ENCODE measurements at regions not wholly inside any gene's neighbourhood (a gene's known extent, or its start where the extent isn't known, plus 50 kb on each side); places are given as distances from the start of the nearest gene placed in this dataset.

DNA sequence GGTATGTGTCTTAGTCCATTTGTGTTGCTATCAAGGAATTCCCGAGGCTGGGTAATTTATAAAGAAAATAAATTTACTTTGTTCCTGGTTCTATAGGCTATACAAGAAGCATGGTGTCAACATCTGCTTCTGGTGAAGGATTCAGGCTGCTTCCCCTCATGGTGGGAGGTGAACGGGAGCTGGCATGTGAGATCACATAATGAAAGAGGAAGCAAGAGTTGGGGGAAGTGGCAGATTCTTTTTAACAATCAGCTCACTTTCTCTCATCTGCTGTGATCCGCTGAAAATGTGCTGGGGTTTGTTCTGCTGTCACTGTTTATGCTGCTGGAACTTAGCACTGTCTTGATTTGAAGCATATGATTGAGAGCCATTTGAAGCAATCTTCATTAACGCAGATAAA is 730.0 kb upstream of the SORCS1 start:
- POLR2A ChIA-PET = no interaction called here
- Mint-ChIP-seq H3K4me1 (ENCODE audit: low read depth) (no peaks in the 10 kb centered on the region), H3K27me3 (ENCODE audit: low read depth) (no peaks in the 10 kb centered on the region), H3K27ac (no peak overlapping the region), H3K4me3 (no peak overlapping the region), H3K36me3 (ENCODE audit: low read depth) (no peaks in the 10 kb centered on the region), H3K9me3 (ENCODE audit: insufficient read depth) (peaks cover 3% of the 10 kb centered on the region)
- CTCF ChIA-PET = interaction anchor here (0.7 kb wide), 1 partner anchor 48 kb away, joined by 3 read pairs; no protein-coding TSS in a partner anchor
- no peak for ATAC-seq
- no peak for DNase-seq

GRCh38 chr10:107889105-107889504 is 724.6 kb upstream of the SORCS1 start:
- no peak for DNase-seq
- no peaks in the 10 kb centered on the region for H3K9me3 Mint-ChIP-seq (ENCODE audit: insufficient read depth)
- no peaks in the 10 kb centered on the region for H3K27me3 Mint-ChIP-seq (ENCODE audit: low read depth)
- ChIA-PET CTCF (no interaction called here), POLR2A (no interaction called here)
- no peaks in the 10 kb centered on the region for H3K4me1 Mint-ChIP-seq (ENCODE audit: low read depth)
- no peak for ATAC-seq
- no peaks in the 10 kb centered on the region for H3K36me3 Mint-ChIP-seq (ENCODE audit: low read depth)
- no peak overlapping the region for H3K4me3 Mint-ChIP-seq
- no peak overlapping the region for H3K27ac Mint-ChIP-seq

DNA sequence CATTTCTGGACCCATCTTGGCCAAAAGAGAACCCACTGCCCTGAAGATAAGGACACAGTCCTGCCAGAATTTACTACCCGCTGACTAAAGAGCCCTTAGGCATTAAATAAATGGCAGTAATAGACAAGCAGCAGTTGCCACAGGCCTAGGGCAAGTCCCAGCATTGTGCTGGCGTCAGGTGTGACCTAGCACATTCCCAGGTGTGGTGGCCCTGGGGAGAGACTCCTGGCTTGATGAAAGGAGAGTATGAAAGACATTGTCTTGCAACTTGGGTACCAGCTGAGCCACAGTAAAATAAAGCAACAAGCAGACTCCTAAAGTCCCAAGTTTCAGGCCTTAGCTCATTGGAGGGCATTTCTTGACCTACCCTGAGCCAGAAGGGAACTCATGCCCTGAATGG is 715.7 kb upstream of the SORCS1 start:
- no peaks in the 10 kb centered on the region for H3K36me3 Mint-ChIP-seq (ENCODE audit: low read depth)
- no peaks in the 10 kb centered on the region for H3K27me3 Mint-ChIP-seq (ENCODE audit: low read depth)
- DNase-seq (no peak), ATAC-seq (no peak)
- no peak overlapping the region for H3K4me3 Mint-ChIP-seq
- H3K4me1 Mint-ChIP-seq (ENCODE audit: low read depth) = no peaks in the 10 kb centered on the region
- no peak overlapping the region for H3K27ac Mint-ChIP-seq
- H3K9me3 Mint-ChIP-seq (ENCODE audit: insufficient read depth) = peaks cover 6% of the 10 kb centered on the region
- CTCF ChIA-PET = no interaction called here
- POLR2A ChIA-PET = no interaction called here

- CTCF ChIA-PET = no interaction called here
- Mint-ChIP-seq H3K9me3 (ENCODE audit: insufficient read depth) (peaks cover 6% of the 10 kb centered on the region), H3K27ac (no peak overlapping the region), H3K27me3 (ENCODE audit: low read depth) (no peaks in the 10 kb centered on the region), H3K4me1 (ENCODE audit: low read depth) (no peaks in the 10 kb centered on the region), H3K36me3 (ENCODE audit: low read depth) (no peaks in the 10 kb centered on the region), H3K4me3 (no peak overlapping the region)
- POLR2A ChIA-PET = no interaction called here
- ATAC-seq (no peak), DNase-seq (no peak)
These were observed 708.5 kb upstream of the SORCS1 start for GRCh38 chr10:107873007-107873406.

GRCh38 chr10:107865691-107866090 is 701.2 kb upstream of the SORCS1 start:
- Mint-ChIP-seq H3K36me3 (ENCODE audit: low read depth) (no peaks in the 10 kb centered on the region), H3K9me3 (ENCODE audit: insufficient read depth) (no peaks in the 10 kb centered on the region), H3K27me3 (ENCODE audit: low read depth) (no peaks in the 10 kb centered on the region), H3K4me3 (no peak overlapping the region), H3K27ac (no peak overlapping the region), H3K4me1 (ENCODE audit: low read depth) (no peaks in the 10 kb centered on the region)
- ChIA-PET CTCF (no interaction called here), POLR2A (no interaction called here)
- DNase-seq (no peak), ATAC-seq (no peak)

DNA sequence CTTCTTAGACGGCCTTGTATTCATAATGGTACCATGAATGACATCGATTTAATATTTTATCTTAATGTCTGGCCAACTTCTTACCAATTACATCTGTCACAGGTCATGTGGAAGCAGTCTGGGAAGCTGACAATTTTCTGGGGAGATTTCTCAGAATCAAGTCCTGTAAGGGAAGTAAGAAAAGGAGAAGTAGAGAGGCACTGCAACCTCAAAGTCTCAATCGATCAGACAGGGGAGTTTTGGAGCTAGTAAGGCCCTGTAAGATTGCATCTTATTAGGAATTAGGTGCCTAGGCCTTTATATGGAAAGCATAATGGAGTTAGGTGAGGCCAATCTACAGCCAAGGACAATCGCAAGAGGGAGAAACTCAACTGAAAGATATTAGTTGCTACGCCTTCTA is 694.6 kb upstream of the SORCS1 start:
- ATAC-seq (no peak), DNase-seq (no peak)
- Mint-ChIP-seq H3K27ac (no peak overlapping the region), H3K4me1 (ENCODE audit: low read depth) (no peaks in the 10 kb centered on the region), H3K9me3 (ENCODE audit: insufficient read depth) (no peaks in the 10 kb centered on the region), H3K36me3 (ENCODE audit: low read depth) (no peaks in the 10 kb centered on the region), H3K27me3 (ENCODE audit: low read depth) (no peaks in the 10 kb centered on the region), H3K4me3 (no peak overlapping the region)
- ChIA-PET POLR2A (no interaction called here), CTCF (no interaction called here)

DNA sequence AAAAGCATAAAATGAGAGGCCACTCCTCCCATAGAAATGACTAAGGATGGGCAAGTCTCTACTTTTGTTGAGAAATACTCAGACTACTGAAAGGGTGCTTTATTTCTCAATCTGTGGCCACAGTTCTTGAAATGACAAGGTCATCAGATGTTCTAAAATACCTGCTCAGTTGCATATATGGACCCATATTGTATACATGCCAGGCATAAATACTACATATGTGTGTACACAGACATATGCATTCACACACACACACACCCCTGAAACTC is 691.5 kb upstream of the SORCS1 start:
- H3K9me3 Mint-ChIP-seq (ENCODE audit: insufficient read depth) = no peaks in the 10 kb centered on the region
- POLR2A ChIA-PET = no interaction called here
- H3K36me3 Mint-ChIP-seq (ENCODE audit: low read depth) = no peaks in the 10 kb centered on the region
- H3K27me3 Mint-ChIP-seq (ENCODE audit: low read depth) = no peaks in the 10 kb centered on the region
- DNase-seq (no peak), ATAC-seq (no peak)
- no peaks in the 10 kb centered on the region for H3K4me1 Mint-ChIP-seq (ENCODE audit: low read depth)
- CTCF ChIA-PET = no interaction called here
- H3K4me3 Mint-ChIP-seq = no peak overlapping the region
- no peak overlapping the region for H3K27ac Mint-ChIP-seq

DNA sequence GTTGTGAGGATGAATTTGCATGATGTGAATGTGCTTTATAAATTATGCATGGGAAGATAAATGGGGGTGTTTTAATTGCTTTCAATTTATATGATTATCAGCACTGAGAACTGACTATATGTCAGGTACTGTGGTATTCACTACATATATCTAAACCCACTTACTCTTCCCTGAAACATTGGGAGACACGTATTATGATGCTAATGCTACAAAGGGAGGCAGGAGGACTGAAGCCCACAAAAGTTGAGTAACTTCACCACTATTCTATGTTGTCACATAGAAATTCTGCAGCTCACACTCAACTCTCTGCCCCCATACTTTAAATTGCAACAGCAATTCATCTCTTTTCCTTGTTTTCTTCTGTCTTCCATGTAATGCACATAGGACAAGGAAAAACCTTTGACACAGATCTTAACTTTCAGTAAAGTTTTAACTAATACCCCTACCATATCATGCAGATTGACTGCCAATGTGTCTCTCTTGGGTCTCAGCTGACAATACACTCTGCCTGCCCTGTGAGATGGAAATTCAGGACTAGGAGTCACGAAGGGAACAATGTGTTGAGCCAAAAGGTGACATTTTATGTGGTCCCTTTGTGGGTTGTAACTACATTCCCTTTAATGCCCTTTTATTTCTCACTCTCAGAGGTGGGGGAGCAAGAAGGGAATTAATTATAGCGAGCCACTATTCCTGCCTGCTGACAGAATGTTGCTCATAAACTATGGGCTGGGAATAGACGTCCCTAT is 691.0 kb upstream of the SORCS1 start:
- Mint-ChIP-seq H3K27ac (no peak overlapping the region), H3K27me3 (ENCODE audit: low read depth) (no peaks in the 10 kb centered on the region), H3K4me1 (ENCODE audit: low read depth) (no peaks in the 10 kb centered on the region), H3K9me3 (ENCODE audit: insufficient read depth) (no peaks in the 10 kb centered on the region), H3K36me3 (ENCODE audit: low read depth) (no peaks in the 10 kb centered on the region), H3K4me3 (no peak overlapping the region)
- POLR2A ChIA-PET = no interaction called here
- CTCF ChIA-PET = no interaction called here
- DNase-seq (no peak), ATAC-seq (no peak)

- Mint-ChIP-seq H3K27me3 (ENCODE audit: low read depth) (no peaks in the 10 kb centered on the region), H3K9me3 (ENCODE audit: insufficient read depth) (no peaks in the 10 kb centered on the region), H3K36me3 (ENCODE audit: low read depth) (no peaks in the 10 kb centered on the region), H3K4me1 (ENCODE audit: low read depth) (no peaks in the 10 kb centered on the region), H3K4me3 (no peak overlapping the region), H3K27ac (no peak overlapping the region)
- no peak for DNase-seq
- ChIA-PET CTCF (no interaction called here), POLR2A (no interaction called here)
- no peak for ATAC-seq
These were observed 684.3 kb upstream of the SORCS1 start for GRCh38 chr10:107848726-107849360.

DNA sequence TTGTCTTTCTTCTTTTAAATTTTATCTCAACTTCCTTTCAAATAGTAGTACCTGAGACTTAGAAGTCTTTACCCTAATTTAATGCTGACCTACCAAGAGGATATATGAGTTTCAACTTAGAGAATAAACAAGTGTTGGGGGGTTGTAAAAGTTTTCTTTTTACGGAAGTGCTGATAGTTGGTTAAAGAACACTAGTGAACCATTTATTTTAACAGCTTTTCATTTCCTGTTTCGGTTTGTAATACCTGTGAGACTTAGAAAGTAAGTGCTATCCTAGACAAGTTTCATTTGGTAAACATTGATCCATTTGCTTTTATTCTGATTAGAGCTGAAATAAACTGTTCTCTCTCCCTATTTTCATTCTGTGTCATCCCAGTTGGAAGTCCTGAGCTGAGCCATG is 683.1 kb upstream of the SORCS1 start:
- DNase-seq (no peak), ATAC-seq (no peak)
- CTCF ChIA-PET = no interaction called here
- POLR2A ChIA-PET = no interaction called here
- Mint-ChIP-seq H3K9me3 (ENCODE audit: insufficient read depth) (no peaks in the 10 kb centered on the region), H3K36me3 (ENCODE audit: low read depth) (no peaks in the 10 kb centered on the region), H3K4me3 (no peak overlapping the region), H3K27me3 (ENCODE audit: low read depth) (no peaks in the 10 kb centered on the region), H3K4me1 (ENCODE audit: low read depth) (no peaks in the 10 kb centered on the region), H3K27ac (no peak overlapping the region)

GRCh38 chr10:107834706-107835105 is 670.2 kb upstream of the SORCS1 start:
- Mint-ChIP-seq H3K27me3 (ENCODE audit: low read depth) (no peaks in the 10 kb centered on the region), H3K9me3 (ENCODE audit: insufficient read depth) (peaks cover 8% of the 10 kb centered on the region), H3K36me3 (ENCODE audit: low read depth) (no peaks in the 10 kb centered on the region), H3K4me3 (no peak overlapping the region), H3K4me1 (ENCODE audit: low read depth) (no peaks in the 10 kb centered on the region), H3K27ac (no peak overlapping the region)
- DNase-seq (no peak), ATAC-seq (no peak)
- POLR2A ChIA-PET = no interaction called here
- CTCF ChIA-PET = no interaction called here

- Mint-ChIP-seq H3K36me3 (ENCODE audit: low read depth) (no peaks in the 10 kb centered on the region), H3K9me3 (ENCODE audit: insufficient read depth) (peaks cover 8% of the 10 kb centered on the region), H3K4me1 (ENCODE audit: low read depth) (no peaks in the 10 kb centered on the region), H3K27me3 (ENCODE audit: low read depth) (no peaks in the 10 kb centered on the region), H3K27ac (no peak overlapping the region), H3K4me3 (no peak overlapping the region)
- DNase-seq = no peak
- POLR2A ChIA-PET = no interaction called here
- no peak for ATAC-seq
- CTCF ChIA-PET = no interaction called here
These were observed 667.3 kb upstream of the SORCS1 start for GRCh38 chr10:107831772-107832171.

DNA sequence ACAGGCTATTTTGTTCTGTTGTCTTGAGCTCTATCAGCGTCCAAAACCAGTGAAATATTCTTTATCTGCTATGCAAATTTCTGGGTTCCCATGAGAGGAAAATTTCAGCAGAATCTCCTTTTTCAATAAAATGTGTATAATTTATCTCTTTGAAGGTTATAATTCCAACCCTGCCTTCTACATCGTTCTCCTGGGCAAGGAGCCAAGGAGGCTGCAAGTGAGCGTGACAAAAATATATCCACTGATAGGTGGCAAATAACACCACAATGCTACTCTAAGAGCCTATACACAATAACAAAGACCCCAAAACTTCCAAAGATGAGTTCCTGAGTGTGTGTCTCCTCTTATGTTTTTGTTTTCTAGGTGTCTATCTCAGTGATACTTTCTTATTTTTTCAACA is 664.7 kb upstream of the SORCS1 start:
- ATAC-seq (no peak), DNase-seq (no peak)
- ChIA-PET POLR2A (no interaction called here), CTCF (no interaction called here)
- Mint-ChIP-seq H3K27ac (no peak overlapping the region), H3K36me3 (ENCODE audit: low read depth) (no peaks in the 10 kb centered on the region), H3K9me3 (ENCODE audit: insufficient read depth) (peaks cover 16% of the 10 kb centered on the region), H3K4me1 (ENCODE audit: low read depth) (no peaks in the 10 kb centered on the region), H3K27me3 (ENCODE audit: low read depth) (no peaks in the 10 kb centered on the region), H3K4me3 (no peak overlapping the region)

All from activated CD8-positive, alpha-beta T cell treated with anti-CD3 and anti-CD28 coated beads, Interleukin-2, amount 10 ng/mL, durations not matched to agents 7 days and 5 days (primary cell).